22Rv1 (cell line): ENCODE measurements at regions not wholly inside any gene's neighbourhood (a gene's known extent, or its start where the extent isn't known, plus 50 kb on each side); places are given as distances from the start of the nearest gene placed in this dataset.

Experiments used
- H3K27ac ChIP-seq: fragments of 450-650 bp; 2 replicates; pipeline ENCODE4 v1.5.1; 2017
- CTCF ChIP-seq: fragments of 450-650 bp; IDR thresholded peaks from 2 replicates; pipeline ENCODE4 v1.5.1; 2017; ENCODE audit warnings: mild to moderate bottlenecking
- ZFX ChIP-seq: fragments of 450-650 bp; IDR thresholded peaks from 2 replicates; pipeline ENCODE4 v1.6.1; 2017; ENCODE audit warnings: antibody characterized with exemption, borderline replicate concordance

GRCh38 chr3:117661818-117662095, 952.2 kb downstream of the TUSC7 start:
- no peak for TF ChIP-seq ZFX
- no peak for TF ChIP-seq CTCF
- H3K27ac ChIP-seq, result no peak overlapping the region

- TF ChIP-seq CTCF, result no peak
- TF ChIP-seq ZFX, result no peak
- no peak overlapping the region for H3K27ac ChIP-seq
Measured at GRCh38 chr3:117665296-117665695, 955.7 kb downstream of the TUSC7 start.

GRCh38 chr3:117666325-117666724, 956.7 kb downstream of the TUSC7 start:
- TF ChIP-seq ZFX (no peak), CTCF (no peak)

GRCh38 chr3:117666812-117667211, 957.2 kb downstream of the TUSC7 start:
- TF ChIP-seq ZFX (no peak), CTCF (no peak)
- no peak overlapping the region for H3K27ac ChIP-seq

More at GRCh38 chr3:117666325-117666724, 956.7 kb downstream of the TUSC7 start:
- no peak overlapping the region for H3K27ac ChIP-seq

GRCh38 chr3:117669774-117670173, 960.2 kb downstream of the TUSC7 start:
- TF ChIP-seq ZFX (no peak), CTCF (no peak)

GRCh38 chr3:117671722-117672318, 962.2 kb downstream of the TUSC7 start:
- H3K27ac ChIP-seq, result no peak overlapping the region
- TF ChIP-seq ZFX (no peak), CTCF (no peak)

More at GRCh38 chr3:117669774-117670173, 960.2 kb downstream of the TUSC7 start:
- no peak overlapping the region for H3K27ac ChIP-seq

- H3K27ac ChIP-seq, result no peak overlapping the region
- TF ChIP-seq CTCF (no peak), ZFX (no peak)
Measured at GRCh38 chr3:117674321-117674720, 964.7 kb downstream of the TUSC7 start.
